T-helper 1 cell treated with Interleukin-12 subunit alpha and Interleukin-12 subunit beta and Interleukin-4 antibody, amounts not matched to agents 30 ng/mL and 1 ng/mL, for 36 hours (primary cell): ENCODE measurements at regions not wholly inside any gene's neighbourhood (a gene's known extent, or its start where the extent isn't known, plus 50 kb on each side); places are given as distances from the start of the nearest gene placed in this dataset.

Experiments
- intact Hi-C: fragments of 100-400 bp; cut with micrococcal nuclease; formaldehyde crosslinking; loops from one replicate; pipeline ENCODE4 v1.15.1; 2024

GRCh38 chr19:13606156-13606555 lies 99.9 kb upstream of the CACNA1A start:
- intact Hi-C loops = no loop called here

GRCh38 chr19:13604902-13605586 lies 98.8 kb upstream of the CACNA1A start:
- intact Hi-C loops = no loop called here

GRCh38 chr19:13600802-13601201 lies 94.5 kb upstream of the CACNA1A start:
- intact Hi-C loops = no loop called here

- intact Hi-C loops = no loop called here
Observed at GRCh38 chr19:13600091-13600490, 93.8 kb upstream of the CACNA1A start.

GRCh38 chr19:13599681-13600080 lies 93.4 kb upstream of the CACNA1A start:
- intact Hi-C loops = loop anchor here (5.0 kb wide), 1 partner anchor 283 kb away; no protein-coding TSS in a partner anchor

- intact Hi-C loops = loop anchor here (5.0 kb wide), 1 partner anchor 284 kb away; no protein-coding TSS in a partner anchor
Observed at GRCh38 chr19:13598098-13598497, 91.8 kb upstream of the CACNA1A start.

GRCh38 chr19:13597640-13598039 lies 91.4 kb upstream of the CACNA1A start:
- intact Hi-C loops = loop anchor here (1.0 to 5.0 kb wide), 5 partner anchors 124 to 517 kb away; no protein-coding TSS in a partner anchor

GRCh38 chr19:13588957-13589833 lies 82.9 kb upstream of the CACNA1A start:
- intact Hi-C loops = loop anchor here (1.0 to 2.0 kb wide), 2 partner anchors 312 to 612 kb away; no protein-coding TSS in a partner anchor

- intact Hi-C loops = no loop called here
Observed at GRCh38 chr19:13585512-13585911, 79.2 kb upstream of the CACNA1A start.

- intact Hi-C loops = no loop called here
Observed at GRCh38 chr19:13583753-13584152, 77.5 kb upstream of the CACNA1A start.

- intact Hi-C loops = no loop called here
Observed at GRCh38 chr19:13583114-13583513, 76.8 kb upstream of the CACNA1A start.

- intact Hi-C loops = no loop called here
Observed at GRCh38 chr19:13581576-13581975, 75.3 kb upstream of the CACNA1A start.

GRCh38 chr19:13579388-13580060 lies 73.2 kb upstream of the CACNA1A start:
- intact Hi-C loops = loop anchor here (10.0 kb wide), 1 partner anchor 1815 kb away; no protein-coding TSS in a partner anchor

GRCh38 chr19:13576726-13577125 lies 70.4 kb upstream of the CACNA1A start:
- intact Hi-C loops = loop anchor here (10.0 kb wide), 1 partner anchor 1818 kb away; no protein-coding TSS in a partner anchor

- intact Hi-C loops = loop anchor here (10.0 kb wide), 1 partner anchor 1820 kb away; no protein-coding TSS in a partner anchor
Observed at GRCh38 chr19:13574933-13575332, 68.7 kb upstream of the CACNA1A start.

GRCh38 chr19:13573056-13573667 lies 66.9 kb upstream of the CACNA1A start:
- intact Hi-C loops = loop anchor here (10.0 kb wide), 1 partner anchor 1822 kb away; no protein-coding TSS in a partner anchor

- intact Hi-C loops = no loop called here
Observed at GRCh38 chr19:13561461-13561860, 55.2 kb upstream of the CACNA1A start.

GRCh38 chr19:13557756-13558398 lies 51.6 kb upstream of the CACNA1A start:
- intact Hi-C loops = no loop called here

GRCh38 chr19:13556552-13556951 lies 50.3 kb upstream of the CACNA1A start:
- intact Hi-C loops = no loop called here
